ENCODE measurements at regions not wholly inside any gene's neighbourhood (a gene's known extent, or its start where the extent isn't known, plus 50 kb on each side); places are given as distances from the start of the nearest gene placed in this dataset.

DNA sequence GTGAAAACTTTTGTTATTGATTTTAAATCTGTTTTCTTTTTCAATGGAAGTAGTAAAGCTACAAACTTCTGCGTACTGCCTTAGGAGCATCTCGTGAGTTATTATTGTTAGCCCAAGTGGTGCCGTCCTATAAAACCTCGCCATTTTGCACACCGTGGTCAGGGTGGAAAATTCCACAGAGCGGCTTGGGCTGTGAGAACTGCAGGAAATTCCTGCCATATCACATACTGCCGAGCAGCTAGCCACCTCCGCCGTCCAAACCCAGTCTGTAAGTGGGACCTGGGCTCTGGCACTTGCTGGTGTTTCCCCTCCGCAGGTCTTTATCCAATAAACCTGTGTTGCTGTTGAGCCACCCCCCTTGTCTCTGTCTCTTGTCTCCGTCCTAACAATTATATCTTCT is 88.0 kb upstream of the POU2AF2 start:
- Histone ChIP-seq H3K36me3 (ENCODE audit: control insufficient read depth in 1 of 2, insufficient read depth in 2 of 2, low read length in 1 of 2) (no peaks in the 10 kb centered on the region), H3K4me1 (ENCODE audit: control insufficient read depth in 1 of 2, insufficient read depth in 2 of 2, low read length in 2 of 2) (no peaks in the 10 kb centered on the region), H3K9me3 (ENCODE audit: control insufficient read depth, low read length) (no peaks in the 10 kb centered on the region), H3K4me3 (ENCODE audit: low read length in 2 of 2) (no peak overlapping the region), H3K27ac (ENCODE audit: low read depth in 1 of 2, low read length in 2 of 2) (no peak overlapping the region), H3K27me3 (ENCODE audit: control insufficient read depth in 1 of 2, insufficient read depth in 2 of 2, low read length in 1 of 2) (peaks cover 0 to 3% of the 10 kb centered on the region in 2 donors)
- DNase-seq, result no peak
- intact Hi-C loops (cut with DNase I), result no loop called here
- ATAC-seq (ENCODE audit: low FRiP score), result no peak
- WGBS, 2 donors, result 66 to 67% methylated on average over 11 of the region's 11 CpGs

DNA sequence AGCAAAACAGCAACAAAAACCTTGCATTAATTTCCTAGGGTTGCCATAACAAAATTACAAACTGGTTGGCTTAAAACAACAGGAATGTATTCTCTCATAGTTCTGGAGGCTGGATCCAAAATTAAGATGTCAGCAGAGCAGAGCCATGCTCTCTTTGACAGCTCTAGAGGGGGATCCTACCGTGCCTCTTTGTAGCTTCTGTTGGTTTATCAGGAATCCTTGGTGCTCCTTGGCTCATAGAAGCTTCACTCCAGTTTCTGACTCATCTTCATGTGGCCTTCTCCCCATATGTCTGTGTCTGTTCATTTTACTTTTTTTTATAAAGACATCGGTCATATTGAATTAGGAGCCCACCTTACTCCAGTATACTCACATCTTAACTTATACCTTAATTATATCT is 90.5 kb upstream of the POU2AF2 start:
- intact Hi-C loops (cut with DNase I), result no loop called here
- H3K9me3 ChIP-seq (ENCODE audit: control insufficient read depth, low read length), result no peaks in the 10 kb centered on the region
- no peaks in the 10 kb centered on the region for H3K27me3 ChIP-seq (ENCODE audit: control insufficient read depth in 1 of 2, insufficient read depth in 2 of 2, low read length in 1 of 2)
- H3K36me3 ChIP-seq (ENCODE audit: control insufficient read depth in 1 of 2, insufficient read depth in 2 of 2, low read length in 1 of 2), result no peaks in the 10 kb centered on the region
- no peak for DNase-seq
- H3K27ac ChIP-seq (ENCODE audit: low read depth in 1 of 2, low read length in 2 of 2), result no peak overlapping the region
- no peak overlapping the region for H3K4me3 ChIP-seq (ENCODE audit: low read length in 2 of 2)
- no peaks in the 10 kb centered on the region for H3K4me1 ChIP-seq (ENCODE audit: control insufficient read depth in 1 of 2, insufficient read depth in 2 of 2, low read length in 2 of 2)
- no peak for ATAC-seq (ENCODE audit: low FRiP score)
- 73 to 77% methylated on average over 2 of the region's 2 CpGs for WGBS, 2 donors

DNA sequence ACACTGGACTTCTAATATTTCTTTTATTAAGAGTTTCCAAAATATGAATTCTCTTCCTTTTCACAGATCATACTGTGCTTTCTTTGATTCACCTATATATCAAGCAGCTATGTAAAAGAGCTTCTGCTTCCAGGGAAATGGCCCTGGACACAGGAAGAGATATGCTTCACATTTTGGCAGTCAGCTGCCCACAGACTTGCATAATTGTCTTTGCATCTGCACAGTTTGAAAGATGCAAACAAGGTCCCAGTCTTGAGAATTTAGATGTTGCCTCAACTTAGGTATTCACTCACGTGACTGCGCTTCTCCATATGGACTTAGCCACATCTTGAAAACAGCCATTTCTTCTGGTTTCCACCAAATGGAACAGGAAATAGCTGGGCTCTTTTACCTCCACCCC is 92.3 kb upstream of the POU2AF2 start:
- H3K27me3 ChIP-seq (ENCODE audit: control insufficient read depth in 1 of 2, insufficient read depth in 2 of 2, low read length in 1 of 2), result no peaks in the 10 kb centered on the region
- WGBS, 2 donors, result 93 to 98% methylated on average over 2 of the region's 2 CpGs
- no peak overlapping the region for H3K4me3 ChIP-seq (ENCODE audit: low read length in 2 of 2)
- H3K9me3 ChIP-seq (ENCODE audit: control insufficient read depth, low read length), result no peaks in the 10 kb centered on the region
- no peak for ATAC-seq (ENCODE audit: low FRiP score)
- H3K4me1 ChIP-seq (ENCODE audit: control insufficient read depth in 1 of 2, insufficient read depth in 2 of 2, low read length in 2 of 2), result no peaks in the 10 kb centered on the region
- no peak overlapping the region for H3K27ac ChIP-seq (ENCODE audit: low read depth in 1 of 2, low read length in 2 of 2)
- H3K36me3 ChIP-seq (ENCODE audit: control insufficient read depth in 1 of 2, insufficient read depth in 2 of 2, low read length in 1 of 2), result no peaks in the 10 kb centered on the region
- intact Hi-C loops (cut with DNase I), result no loop called here
- DNase-seq, result no peak

DNA sequence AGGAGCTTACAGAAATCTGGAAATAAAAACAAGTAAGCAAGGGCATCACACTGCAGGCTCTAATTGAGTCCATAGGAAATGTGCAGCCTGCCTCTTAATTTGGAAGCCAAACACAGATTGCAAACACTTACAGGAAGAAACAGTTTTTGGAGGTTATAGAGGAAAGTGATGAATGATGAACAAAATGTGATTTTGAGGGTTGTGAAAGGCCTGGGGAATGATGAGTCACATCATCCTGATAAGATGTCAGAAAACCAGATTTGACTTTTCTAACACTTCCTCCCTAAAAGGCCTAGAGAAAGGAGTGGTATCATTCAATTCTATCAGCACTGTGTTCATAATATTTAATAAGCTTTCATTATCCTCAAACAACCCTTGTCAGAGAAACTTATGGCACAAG is 96.6 kb upstream of the POU2AF2 start:
- ATAC-seq (ENCODE audit: low FRiP score) (no peak), DNase-seq (no peak)
- Histone ChIP-seq H3K27me3 (ENCODE audit: control insufficient read depth in 1 of 2, insufficient read depth in 2 of 2, low read length in 1 of 2) (no peaks in the 10 kb centered on the region), H3K27ac (ENCODE audit: low read depth in 1 of 2, low read length in 2 of 2) (no peak overlapping the region), H3K4me3 (ENCODE audit: low read length in 2 of 2) (no peak overlapping the region), H3K9me3 (ENCODE audit: control insufficient read depth, low read length) (no peaks in the 10 kb centered on the region), H3K4me1 (ENCODE audit: control insufficient read depth in 1 of 2, insufficient read depth in 2 of 2, low read length in 2 of 2) (no peaks in the 10 kb centered on the region), H3K36me3 (ENCODE audit: control insufficient read depth in 1 of 2, insufficient read depth in 2 of 2, low read length in 1 of 2) (no peaks in the 10 kb centered on the region)
- intact Hi-C loops (cut with DNase I), result no loop called here

DNA sequence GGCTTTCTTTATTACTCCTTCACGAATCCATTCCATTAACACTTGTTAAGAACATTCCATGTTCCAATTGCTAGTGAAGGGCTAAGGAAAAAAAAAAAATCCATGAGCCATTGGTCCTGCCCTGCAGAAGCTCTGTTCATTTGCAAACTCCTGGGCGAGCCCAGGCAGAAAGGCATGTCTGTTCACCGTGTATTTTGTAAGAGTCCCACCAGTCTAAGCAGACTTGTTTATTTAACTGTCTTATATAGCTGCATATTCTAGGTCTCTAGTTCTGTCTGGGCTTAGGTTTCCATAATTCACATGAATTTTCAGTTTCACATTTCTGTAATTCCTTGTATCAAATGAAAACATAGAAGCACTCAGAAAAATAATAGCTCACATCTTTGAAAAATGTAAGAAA is 97.4 kb upstream of the POU2AF2 start:
- intact Hi-C loops (cut with DNase I), result no loop called here
- WGBS, 2 donors, result 10 to 20% methylated on average over 3 of the region's 3 CpGs
- Histone ChIP-seq H3K4me1 (ENCODE audit: control insufficient read depth in 1 of 2, insufficient read depth in 2 of 2, low read length in 2 of 2) (no peaks in the 10 kb centered on the region), H3K36me3 (ENCODE audit: control insufficient read depth in 1 of 2, insufficient read depth in 2 of 2, low read length in 1 of 2) (no peaks in the 10 kb centered on the region), H3K27ac (ENCODE audit: low read depth in 1 of 2, low read length in 2 of 2) (no peak overlapping the region), H3K27me3 (ENCODE audit: control insufficient read depth in 1 of 2, insufficient read depth in 2 of 2, low read length in 1 of 2) (no peaks in the 10 kb centered on the region), H3K9me3 (ENCODE audit: control insufficient read depth, low read length) (no peaks in the 10 kb centered on the region), H3K4me3 (ENCODE audit: low read length in 2 of 2) (no peak overlapping the region)
- DNase-seq (no peak), ATAC-seq (ENCODE audit: low FRiP score) (no peak)

DNA sequence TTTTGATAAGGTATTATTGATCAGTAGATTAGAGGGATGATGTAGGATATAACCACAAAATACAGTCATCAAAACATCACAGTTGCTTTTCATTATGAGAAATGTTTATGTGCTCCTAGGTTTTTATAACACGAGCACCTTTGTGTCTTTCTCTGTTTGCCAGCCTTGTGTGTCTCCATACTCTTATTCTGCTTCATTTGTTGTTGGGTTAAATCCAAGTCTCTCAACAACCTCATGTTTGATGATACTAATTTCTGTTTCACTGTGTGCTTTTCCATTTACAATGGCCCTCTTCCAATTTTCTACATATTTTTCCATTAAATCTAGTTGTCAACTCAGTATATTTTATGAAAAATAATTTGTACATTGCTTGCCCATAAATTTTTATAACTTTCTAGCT is 107.7 kb upstream of the POU2AF2 start:
- Histone ChIP-seq H3K27me3 (ENCODE audit: control insufficient read depth in 1 of 2, insufficient read depth in 2 of 2, low read length in 1 of 2) (no peaks in the 10 kb centered on the region), H3K4me3 (ENCODE audit: low read length in 2 of 2) (no peak overlapping the region), H3K27ac (ENCODE audit: low read depth in 1 of 2, low read length in 2 of 2) (no peak overlapping the region), H3K36me3 (ENCODE audit: control insufficient read depth in 1 of 2, insufficient read depth in 2 of 2, low read length in 1 of 2) (no peaks in the 10 kb centered on the region), H3K4me1 (ENCODE audit: control insufficient read depth in 1 of 2, insufficient read depth in 2 of 2, low read length in 2 of 2) (no peaks in the 10 kb centered on the region), H3K9me3 (ENCODE audit: control insufficient read depth, low read length) (peaks cover 3% of the 10 kb centered on the region)
- DNase-seq, result no peak
- intact Hi-C loops (cut with DNase I), result no loop called here
- 41 to 43% methylated on average over 1 of the region's 1 CpG for WGBS, 2 donors
- ATAC-seq (ENCODE audit: low FRiP score), result no peak

DNA sequence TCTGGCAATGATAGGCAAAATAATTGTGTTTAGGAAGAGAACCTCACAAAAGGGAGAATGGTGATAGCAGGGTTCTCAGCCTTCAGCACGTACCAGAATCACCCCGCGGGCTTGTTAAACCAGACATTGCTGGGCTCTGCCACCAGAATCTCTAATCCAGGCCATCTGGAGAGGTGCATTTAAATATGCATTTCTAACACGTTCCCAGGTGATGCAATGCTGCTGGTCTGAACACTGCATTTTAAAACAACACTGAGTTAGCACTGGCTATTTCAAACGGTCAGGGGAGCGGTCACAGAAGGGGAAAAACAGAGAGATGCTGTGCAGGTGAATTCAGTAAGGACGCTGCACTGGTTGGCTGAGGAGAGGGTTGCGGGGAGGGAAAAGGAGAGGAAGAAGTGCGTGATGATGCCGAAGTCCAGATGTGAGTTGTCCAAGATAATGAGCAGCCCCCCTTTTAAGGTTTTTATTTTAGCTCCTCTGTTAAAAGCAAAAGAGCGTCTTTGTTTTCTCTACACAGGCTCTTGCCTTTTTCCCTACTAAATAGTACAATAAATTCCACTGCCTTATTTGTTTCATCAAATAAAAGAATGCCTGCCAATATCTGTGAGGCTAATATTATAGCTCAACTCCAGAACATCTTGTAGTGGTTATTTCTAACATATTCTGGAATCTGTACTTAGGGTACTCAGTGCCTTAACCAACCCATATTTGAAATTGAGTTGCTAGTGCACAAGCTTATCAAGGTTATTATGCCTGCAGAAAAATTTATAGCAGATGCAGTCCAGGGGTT is 109.6 kb upstream of the POU2AF2 start:
- no peaks in the 10 kb centered on the region for H3K27me3 ChIP-seq (ENCODE audit: control insufficient read depth in 1 of 2, insufficient read depth in 2 of 2, low read length in 1 of 2)
- H3K36me3 ChIP-seq (ENCODE audit: control insufficient read depth in 1 of 2, insufficient read depth in 2 of 2, low read length in 1 of 2), result no peaks in the 10 kb centered on the region
- H3K9me3 ChIP-seq (ENCODE audit: control insufficient read depth, low read length), result peaks cover 4% of the 10 kb centered on the region
- ATAC-seq (ENCODE audit: low FRiP score) (no peak), DNase-seq (no peak)
- no peaks in the 10 kb centered on the region for H3K4me1 ChIP-seq (ENCODE audit: control insufficient read depth in 1 of 2, insufficient read depth in 2 of 2, low read length in 2 of 2)
- intact Hi-C loops (cut with DNase I), result no loop called here
- WGBS, 2 donors, result 81 to 85% methylated on average over 11 of the region's 11 CpGs
- no peak overlapping the region for H3K27ac ChIP-seq (ENCODE audit: low read depth in 1 of 2, low read length in 2 of 2)
- no peak overlapping the region for H3K4me3 ChIP-seq (ENCODE audit: low read length in 2 of 2)

DNA sequence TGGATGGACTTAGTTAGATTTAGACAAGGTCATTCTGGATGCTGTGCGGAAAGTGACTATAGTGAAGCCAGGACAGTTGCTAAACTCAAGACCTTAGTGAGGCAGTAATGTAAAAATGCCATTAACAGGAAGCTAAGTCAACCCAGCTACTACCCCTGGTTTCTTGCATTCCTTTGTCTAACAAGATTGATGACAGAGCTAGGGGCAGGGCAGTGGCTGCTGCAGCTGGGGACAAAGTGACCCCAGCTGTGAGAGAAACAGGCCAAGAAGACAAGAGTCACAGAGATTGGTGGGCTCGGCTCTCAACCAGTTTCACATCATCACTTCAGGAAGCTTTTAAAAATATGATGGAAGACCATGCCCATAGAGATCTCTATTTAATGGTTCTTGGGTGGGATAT is 110.4 kb upstream of the POU2AF2 start:
- no peak overlapping the region for H3K4me3 ChIP-seq (ENCODE audit: low read length in 2 of 2)
- H3K4me1 ChIP-seq (ENCODE audit: control insufficient read depth in 1 of 2, insufficient read depth in 2 of 2, low read length in 2 of 2), result no peaks in the 10 kb centered on the region
- WGBS, 2 donors, result 75 to 85% methylated on average over 2 of the region's 2 CpGs
- no peak for DNase-seq
- no peak for ATAC-seq (ENCODE audit: low FRiP score)
- no peaks in the 10 kb centered on the region for H3K36me3 ChIP-seq (ENCODE audit: control insufficient read depth in 1 of 2, insufficient read depth in 2 of 2, low read length in 1 of 2)
- no peaks in the 10 kb centered on the region for H3K27me3 ChIP-seq (ENCODE audit: control insufficient read depth in 1 of 2, insufficient read depth in 2 of 2, low read length in 1 of 2)
- H3K27ac ChIP-seq (ENCODE audit: low read depth in 1 of 2, low read length in 2 of 2), result no peak overlapping the region
- intact Hi-C loops (cut with DNase I), result no loop called here
- peaks cover 4% of the 10 kb centered on the region for H3K9me3 ChIP-seq (ENCODE audit: control insufficient read depth, low read length)

DNA sequence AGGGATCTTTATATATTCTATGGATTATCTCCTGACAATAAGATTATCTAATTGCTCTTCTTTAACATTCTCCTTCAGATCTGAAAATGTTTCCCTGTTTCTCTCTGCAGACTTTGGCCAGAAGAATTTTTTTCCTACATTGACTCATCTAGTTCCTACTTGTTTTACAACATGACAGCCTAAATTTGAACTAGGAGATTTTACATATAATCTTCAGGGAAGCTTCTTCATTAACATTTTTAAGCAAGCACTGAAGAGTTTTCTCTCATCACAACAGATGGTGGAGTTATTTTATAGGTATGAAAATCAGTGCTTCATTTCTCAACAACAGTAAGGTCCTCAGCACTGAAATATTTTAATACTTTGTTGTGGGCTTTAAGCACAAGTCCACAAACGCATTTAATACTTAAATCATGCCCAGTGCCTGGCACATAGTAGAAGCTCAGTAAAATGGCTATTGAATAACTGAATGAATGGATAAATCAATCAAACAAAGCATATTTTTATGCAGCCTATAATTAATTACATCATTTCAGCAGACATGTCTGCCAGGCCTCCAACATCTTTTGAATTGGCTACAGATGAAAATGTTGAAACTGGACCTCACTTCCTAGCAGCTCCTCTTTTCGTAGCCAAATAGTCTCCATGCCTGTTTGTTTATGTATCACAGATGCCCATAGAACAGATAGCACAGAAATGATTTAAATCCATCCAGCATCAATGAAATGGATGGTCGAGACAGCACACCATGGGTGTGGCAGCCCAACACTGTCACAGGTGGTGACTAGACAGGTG is 117.3 kb upstream of the POU2AF2 start:
- H3K4me1 ChIP-seq (ENCODE audit: control insufficient read depth in 1 of 2, insufficient read depth in 2 of 2, low read length in 2 of 2), result no peaks in the 10 kb centered on the region
- WGBS, 2 donors, result 73 to 85% methylated on average over 3 of the region's 3 CpGs
- no peak overlapping the region for H3K27ac ChIP-seq (ENCODE audit: low read depth in 1 of 2, low read length in 2 of 2)
- no peaks in the 10 kb centered on the region for H3K36me3 ChIP-seq (ENCODE audit: control insufficient read depth in 1 of 2, insufficient read depth in 2 of 2, low read length in 1 of 2)
- peaks cover 1% of the 10 kb centered on the region for H3K9me3 ChIP-seq (ENCODE audit: control insufficient read depth, low read length)
- ATAC-seq (ENCODE audit: low FRiP score) (no peak), DNase-seq (no peak)
- no peaks in the 10 kb centered on the region for H3K27me3 ChIP-seq (ENCODE audit: control insufficient read depth in 1 of 2, insufficient read depth in 2 of 2, low read length in 1 of 2)
- H3K4me3 ChIP-seq (ENCODE audit: low read length in 2 of 2), result no peak overlapping the region
- intact Hi-C loops (cut with DNase I), result loop anchor here in 1 of 2 donors (10.0 kb wide), 1 partner anchor 57 kb away; no protein-coding TSS in a partner anchor

Data from aorta (tissue), 5 donors.